Muscle of arm (tissue), 1 donor: ENCODE measurements at regions not wholly inside any gene's neighbourhood (a gene's known extent, or its start where the extent isn't known, plus 50 kb on each side); places are given as distances from the start of the nearest gene placed in this dataset.

ENCODE experiments used
- DNase-seq: peaks from one replicate; pipeline ENCODE4 v3.0.0-alpha.2; 2013

- no peak for DNase-seq
Observed at GRCh38 chr11:111148121-111148520, 97.4 kb upstream of the POU2AF2 start.

GRCh38 chr11:111137846-111138245, 107.7 kb upstream of the POU2AF2 start:
- DNase-seq, result no peak

DNA sequence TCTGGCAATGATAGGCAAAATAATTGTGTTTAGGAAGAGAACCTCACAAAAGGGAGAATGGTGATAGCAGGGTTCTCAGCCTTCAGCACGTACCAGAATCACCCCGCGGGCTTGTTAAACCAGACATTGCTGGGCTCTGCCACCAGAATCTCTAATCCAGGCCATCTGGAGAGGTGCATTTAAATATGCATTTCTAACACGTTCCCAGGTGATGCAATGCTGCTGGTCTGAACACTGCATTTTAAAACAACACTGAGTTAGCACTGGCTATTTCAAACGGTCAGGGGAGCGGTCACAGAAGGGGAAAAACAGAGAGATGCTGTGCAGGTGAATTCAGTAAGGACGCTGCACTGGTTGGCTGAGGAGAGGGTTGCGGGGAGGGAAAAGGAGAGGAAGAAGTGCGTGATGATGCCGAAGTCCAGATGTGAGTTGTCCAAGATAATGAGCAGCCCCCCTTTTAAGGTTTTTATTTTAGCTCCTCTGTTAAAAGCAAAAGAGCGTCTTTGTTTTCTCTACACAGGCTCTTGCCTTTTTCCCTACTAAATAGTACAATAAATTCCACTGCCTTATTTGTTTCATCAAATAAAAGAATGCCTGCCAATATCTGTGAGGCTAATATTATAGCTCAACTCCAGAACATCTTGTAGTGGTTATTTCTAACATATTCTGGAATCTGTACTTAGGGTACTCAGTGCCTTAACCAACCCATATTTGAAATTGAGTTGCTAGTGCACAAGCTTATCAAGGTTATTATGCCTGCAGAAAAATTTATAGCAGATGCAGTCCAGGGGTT, 109.6 kb upstream of the POU2AF2 start:
- DNase-seq, result no peak

DNA sequence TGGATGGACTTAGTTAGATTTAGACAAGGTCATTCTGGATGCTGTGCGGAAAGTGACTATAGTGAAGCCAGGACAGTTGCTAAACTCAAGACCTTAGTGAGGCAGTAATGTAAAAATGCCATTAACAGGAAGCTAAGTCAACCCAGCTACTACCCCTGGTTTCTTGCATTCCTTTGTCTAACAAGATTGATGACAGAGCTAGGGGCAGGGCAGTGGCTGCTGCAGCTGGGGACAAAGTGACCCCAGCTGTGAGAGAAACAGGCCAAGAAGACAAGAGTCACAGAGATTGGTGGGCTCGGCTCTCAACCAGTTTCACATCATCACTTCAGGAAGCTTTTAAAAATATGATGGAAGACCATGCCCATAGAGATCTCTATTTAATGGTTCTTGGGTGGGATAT, 110.4 kb upstream of the POU2AF2 start:
- DNase-seq, result no peak

- no peak for DNase-seq
Observed at GRCh38 chr11:111128076-111128870, 117.3 kb upstream of the POU2AF2 start.

- no peak for DNase-seq
Observed at GRCh38 chr11:111124724-111125123, 120.8 kb upstream of the POU2AF2 start.

- DNase-seq, result no peak
Observed at GRCh38 chr11:111123463-111124398, 121.8 kb upstream of the POU2AF2 start.

DNA sequence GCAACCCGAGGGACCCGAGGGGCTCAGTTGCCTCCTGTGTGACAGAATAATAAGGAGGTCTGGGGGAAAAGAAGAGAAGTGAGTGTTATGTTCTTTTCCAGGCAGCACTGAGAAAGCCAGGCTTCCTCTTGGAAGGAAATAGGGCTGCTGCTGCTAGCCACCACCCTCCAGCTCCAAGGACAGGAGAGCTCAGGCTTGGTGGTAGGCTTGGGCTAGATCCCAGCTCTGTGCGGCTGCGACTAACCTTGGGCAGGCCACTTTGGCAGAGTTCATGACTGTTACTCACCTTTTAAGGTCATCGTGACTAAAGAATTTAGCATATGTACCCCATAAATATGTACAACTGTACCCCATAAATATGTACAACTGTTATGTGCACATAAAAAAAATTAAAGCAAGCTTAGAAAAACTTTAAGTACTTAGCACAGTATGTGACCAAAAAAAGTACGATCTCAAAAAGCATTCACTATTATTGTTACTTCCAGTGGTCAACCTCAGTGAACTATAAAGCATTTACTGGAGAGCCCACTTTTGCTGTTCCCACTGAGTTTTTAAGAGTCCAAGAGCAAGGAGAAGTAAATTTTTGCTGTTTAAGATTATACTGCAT, 124.7 kb upstream of the POU2AF2 start:
- DNase-seq, result no peak

DNA sequence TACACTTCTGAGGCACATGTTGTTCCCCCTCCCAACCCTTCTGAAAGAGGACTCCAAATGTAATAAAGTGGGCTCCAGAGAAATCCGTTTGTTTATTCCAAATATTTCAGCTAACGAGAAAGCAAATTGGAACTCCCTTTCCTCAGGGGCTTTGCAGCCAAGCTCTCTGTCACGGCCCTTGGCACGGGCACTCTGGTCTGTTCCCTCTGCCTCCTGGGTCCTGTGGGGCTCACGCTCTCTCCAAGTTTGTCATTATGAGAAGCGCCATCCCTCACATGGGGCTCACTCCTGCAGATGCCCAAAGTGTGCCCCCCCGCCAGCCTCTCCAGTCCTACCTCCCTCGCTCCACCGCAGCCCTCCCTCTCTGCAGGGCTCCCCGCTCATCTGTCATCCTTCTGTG, 125.4 kb upstream of the POU2AF2 start:
- no peak for DNase-seq

GRCh38 chr11:111119751-111120150, 125.8 kb upstream of the POU2AF2 start:
- DNase-seq, result no peak

- no peak for DNase-seq
Observed at GRCh38 chr11:111115890-111116289, 129.6 kb upstream of the POU2AF2 start.

- no peak for DNase-seq
Observed at GRCh38 chr11:111114091-111114490, 131.4 kb upstream of the POU2AF2 start.

GRCh38 chr11:111112614-111113013, 132.9 kb upstream of the POU2AF2 start:
- DNase-seq, result no peak

GRCh38 chr11:111107501-111107900, 138.0 kb upstream of the POU2AF2 start:
- no peak for DNase-seq

DNA sequence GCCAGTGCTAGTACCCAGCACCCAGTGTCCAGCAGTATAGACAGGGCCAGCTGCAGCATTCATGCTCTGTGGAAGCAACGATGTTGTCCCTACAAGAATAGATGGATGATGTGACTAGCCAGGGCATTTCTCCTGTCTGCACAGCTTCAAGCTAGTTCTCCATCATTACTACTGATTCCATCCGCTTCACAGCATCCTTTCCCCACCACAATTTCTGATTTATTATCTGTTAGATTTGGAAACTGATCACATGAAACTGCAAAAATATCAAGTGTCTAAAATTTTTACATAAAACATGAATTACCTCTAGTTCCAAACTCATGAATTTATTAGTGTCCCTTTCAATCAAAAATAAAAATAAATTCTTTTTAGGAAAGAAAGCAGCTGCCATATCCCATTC, 138.9 kb upstream of the POU2AF2 start:
- DNase-seq, result no peak

- DNase-seq, result no peak
Observed at GRCh38 chr11:111105566-111105965, 140.0 kb upstream of the POU2AF2 start.

- no peak for DNase-seq
Observed at GRCh38 chr11:111104185-111104584, 141.3 kb upstream of the POU2AF2 start.

DNA sequence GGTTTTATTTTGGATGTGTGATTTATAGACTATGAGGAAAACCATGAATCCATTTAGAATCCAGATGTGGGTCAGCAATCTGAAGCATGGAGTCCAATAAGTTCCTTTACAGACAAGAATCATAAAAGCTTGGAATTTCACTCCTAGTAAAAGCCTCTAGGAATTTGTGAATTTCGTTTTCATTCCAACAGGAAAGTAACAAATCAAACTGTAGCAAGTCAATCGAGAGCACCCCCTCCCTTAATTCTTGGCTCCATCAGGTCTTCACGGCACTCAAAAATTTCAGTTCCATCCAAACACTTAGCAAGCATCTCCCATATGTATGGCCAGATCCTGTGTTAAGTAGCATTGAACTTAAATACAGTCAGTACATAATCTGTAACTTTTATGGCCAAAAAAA, 143.6 kb upstream of the POU2AF2 start:
- peak; percentile 89 for DNase-seq

DNA sequence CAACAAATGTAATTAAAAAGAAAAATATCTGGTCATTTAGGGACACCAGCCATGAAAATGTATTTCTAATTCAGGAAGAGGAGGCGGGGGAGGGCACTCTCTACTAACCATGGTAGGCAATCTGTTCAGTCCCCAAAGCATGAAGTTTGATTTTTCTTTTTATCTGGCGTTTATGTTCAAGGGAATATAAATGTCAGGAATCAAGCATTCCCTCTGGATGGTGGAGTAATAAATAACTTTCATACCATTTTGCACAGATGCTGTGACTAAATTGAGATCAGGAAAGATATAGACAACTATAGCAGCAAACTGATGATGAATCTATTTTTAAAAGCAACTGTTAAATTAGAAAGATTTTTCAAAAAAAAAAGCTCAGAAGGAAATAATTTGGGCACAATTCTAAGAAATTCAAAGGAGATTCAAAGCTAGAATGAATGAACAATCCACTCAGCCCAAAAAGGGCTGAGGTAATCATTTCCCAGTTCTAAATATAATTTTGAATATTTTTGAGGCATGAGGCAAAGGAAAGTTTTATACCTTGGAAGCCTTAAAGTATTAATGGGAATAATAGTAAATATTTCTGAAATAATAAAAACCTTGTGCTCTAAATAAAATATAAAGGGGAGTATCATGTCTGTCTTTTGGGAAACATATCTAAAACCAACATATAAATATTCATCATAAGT, 146.4 kb upstream of the POU2AF2 start:
- no peak for DNase-seq

DNA sequence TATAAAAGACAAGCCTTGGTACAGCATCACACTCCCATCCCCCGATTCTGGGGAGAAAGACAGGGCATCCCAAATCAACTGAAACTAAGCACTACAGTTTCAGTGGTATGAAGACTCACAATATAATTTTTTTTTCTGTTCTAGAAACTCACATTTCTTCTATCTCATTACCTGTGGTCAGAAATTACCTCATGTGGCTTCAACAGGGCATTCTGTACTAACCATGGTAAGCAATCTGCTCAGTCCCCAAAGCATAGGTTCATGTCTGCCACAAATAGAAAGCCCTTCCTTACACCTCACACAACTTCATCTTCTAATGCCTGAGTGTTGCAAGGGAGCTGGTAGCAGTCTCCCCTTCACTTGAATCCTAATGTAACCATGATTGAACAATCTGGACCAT, 147.4 kb upstream of the POU2AF2 start:
- DNase-seq, result no peak

- DNase-seq, result peak; percentile 45
Observed at GRCh38 chr11:111097191-111097590, 148.3 kb upstream of the POU2AF2 start.
